SK-N-SH (cell line): ENCODE measurements at regions not wholly inside any gene's neighbourhood (a gene's known extent, or its start where the extent isn't known, plus 50 kb on each side); places are given as distances from the start of the nearest gene placed in this dataset.

Experiments used
- CTCF ChIA-PET: fragments of 300-600, 350-600 bp; formaldehyde crosslinking; extraction: SDS; loops from one replicate; lab custom pipeline; 2021; lab: Yijun Ruan, JAX
- POLR2A ChIA-PET: fragments of 350-600 bp; sonication (Branson Sonifier 250); formaldehyde crosslinking; extraction: SDS; loops from one replicate; lab custom pipeline; 2020; ENCODE audit warnings: antibody characterized with exemption, inconsistent platforms; lab: Yijun Ruan, JAX
- DNase-seq: peaks from one replicate; pipeline ENCODE4 v3.0.0; 2012
- H2AFZ ChIP-seq: fragments of 200-600 bp; sonication (generic); 2 replicates; pipeline ENCODE4 v1.8.1; 2016; ENCODE audit warnings: antibody characterized with exemption, mild to moderate bottlenecking, low read depth
- H3F3A ChIP-seq: fragments of 200-600 bp; sonication (generic); replicated peaks from 2 replicates; pipeline ENCODE3; 2016; ENCODE audit warnings: antibody characterized with exemption, mild to moderate bottlenecking; ENCODE audit not compliant: insufficient read depth
- H3K27ac ChIP-seq, 2 experiments: fragments of 200-500 bp in 1 of 2; fragments of 200-600 bp in 1 of 2; sonication (Bioruptor generic) in 1 of 2; sonication (generic), shearing (Covaris generic) in 1 of 2; 2 replicates each; pipeline versions ENCODE4 v1.5.1 to v1.6.1; 2014 to 2016; ENCODE audit warnings: low read depth in 2 of 2, inconsistent platforms in 1 of 2, low read length in 1 of 2, mild to moderate bottlenecking in 1 of 2, mixed read lengths in 1 of 2
- H3K27me3 ChIP-seq: fragments of 200-600 bp; sonication (generic), shearing (Covaris generic); 2 replicates; pipeline ENCODE4 v1.6.1; 2016; ENCODE audit warnings: mixed run types; ENCODE audit not compliant: insufficient read depth
- H3K36me3 ChIP-seq, 2 experiments: fragments of 200-500 bp in 1 of 2; fragments of 200-600 bp in 1 of 2; sonication (Bioruptor generic) in 1 of 2; sonication (generic) in 1 of 2; replicated peaks in 1 of 2; 2 replicates each; pipeline versions ENCODE3 to v1.5.1; 2014 to 2016; ENCODE audit warnings: low read length in 1 of 2, mild to moderate bottlenecking in 1 of 2; ENCODE audit not compliant: insufficient read depth in 2 of 2, control insufficient read depth in 1 of 2
- H3K4me1 ChIP-seq, 2 experiments: fragments of 200-500 bp in 1 of 2; fragments of 200-600 bp in 1 of 2; sonication (Bioruptor generic) in 1 of 2; sonication (generic), shearing (Covaris generic) in 1 of 2; 2 replicates each; pipeline versions ENCODE4 v1.5.1 to v1.6.1; 2014 to 2016; ENCODE audit warnings: low read depth in 1 of 2, low read length in 1 of 2, mixed run types in 1 of 2; ENCODE audit not compliant: insufficient read depth in 2 of 2, control insufficient read depth in 1 of 2
- H3K4me2 ChIP-seq: fragments of 200-600 bp; sonication (generic), shearing (Covaris generic); 2 replicates; pipeline ENCODE4 v1.6.1; 2017; ENCODE audit warnings: mixed run types
- H3K4me3 ChIP-seq, 2 experiments: fragments of 200-500 bp in 1 of 2; fragments of 200-600 bp in 1 of 2; sonication (Bioruptor generic) in 1 of 2; sonication (generic), shearing (Covaris generic) in 1 of 2; 2 replicates each; pipeline versions ENCODE4 v1.5.1 to v1.8.1; 2014 to 2016; ENCODE audit warnings: low read depth in 2 of 2, inconsistent platforms in 1 of 2, low read length in 1 of 2, mild to moderate bottlenecking in 1 of 2, mixed read lengths in 1 of 2, moderate library complexity in 1 of 2
- H3K79me2 ChIP-seq: fragments of 200-600 bp; sonication (generic); 2 replicates; pipeline ENCODE4 v1.8.1; 2017; ENCODE audit warnings: mild to moderate bottlenecking; ENCODE audit not compliant: insufficient read depth
- H3K9ac ChIP-seq: fragments of 200-600 bp; sonication (generic); 2 replicates; pipeline ENCODE4 v1.6.1; 2017; ENCODE audit warnings: mixed run types
- H3K9me2 ChIP-seq: fragments of 200-600 bp; sonication (generic); 2 replicates; pipeline ENCODE4 v1.6.1; 2017; ENCODE audit warnings: mixed run types
- H3K9me3 ChIP-seq: fragments of 200-600 bp; sonication (generic); 2 replicates; pipeline ENCODE4 v1.6.1; 2017; ENCODE audit warnings: mixed run types, mild to moderate bottlenecking, moderate library complexity
- H4K20me1 ChIP-seq: fragments of 200-600 bp; sonication (generic); 2 replicates; pipeline ENCODE4 v1.6.1; 2017; ENCODE audit warnings: mild to moderate bottlenecking, mixed run types; ENCODE audit not compliant: insufficient read depth
- EP300 ChIP-seq, 2 experiments: IDR thresholded peaks; 2 replicates each; pipeline versions ENCODE4 v1.4.0 to v1.6.1; 2012; ENCODE audit warnings: borderline replicate concordance in 1 of 2, low read depth in 1 of 2, low read length in 1 of 2
- EZH2phosphoT487 ChIP-seq: fragments of 200-600 bp; sonication (generic); IDR thresholded peaks from 2 replicates; pipeline ENCODE4 v1.6.1; 2017; ENCODE audit warnings: low read depth, mixed run types, mild to moderate bottlenecking, antibody characterized with exemption, moderate library complexity, borderline replicate concordance
- FOSL2 ChIP-seq: IDR thresholded peaks from 2 replicates; pipeline ENCODE4 v1.4.0; 2012; ENCODE audit warnings: low read depth, mild to moderate bottlenecking, moderate library complexity, borderline replicate concordance
- FOXJ3 ChIP-seq: sonication (generic); formaldehyde crosslinking; IDR thresholded peaks from 2 replicates; pipeline ENCODE4 v1.5.1; 2020; ENCODE audit warnings: mild to moderate bottlenecking, missing genetic modification reagents
- GATA2 ChIP-seq: sonication (generic); formaldehyde crosslinking; IDR thresholded peaks from 2 replicates; pipeline ENCODE4 v1.5.0; 2020; ENCODE audit warnings: mild to moderate bottlenecking, missing genetic modification reagents
- JUND ChIP-seq: IDR thresholded peaks from 2 replicates; pipeline ENCODE4 v1.4.0; 2012
- NFIC ChIP-seq: IDR thresholded peaks from 2 replicates; pipeline ENCODE4 v1.4.0; 2012; ENCODE audit warnings: borderline replicate concordance
- TCF12 ChIP-seq: IDR thresholded peaks from 2 replicates; pipeline ENCODE4 v1.4.0; 2012
- TEAD4 ChIP-seq: IDR thresholded peaks from 2 replicates; pipeline ENCODE4 v1.4.0; 2012; ENCODE audit warnings: mild to moderate bottlenecking, borderline replicate concordance; ENCODE audit not compliant: insufficient read depth
- YY1 ChIP-seq: IDR thresholded peaks from 2 replicates; pipeline ENCODE4 v1.4.0; 2012; ENCODE audit warnings: low read depth, mild to moderate bottlenecking
- WGBS: methylation state at CpG from one replicate; pipeline ENCODE4 v1.1.6; 2017; ENCODE audit warnings: low lambda C conversion rate; 5-methylcytosine and 5-hydroxymethylcytosine counted together
- TF ChIP-seq, protein P1 (sequence below): IDR thresholded peaks from 2 replicates; pipeline ENCODE4 v1.4.0; 2012; ENCODE audit warnings: low read depth
- TF ChIP-seq, protein P2 (sequence below): fragments of 200-600 bp; sonication (generic); IDR thresholded peaks from 2 replicates; pipeline ENCODE4 v1.6.1; 2017; ENCODE audit warnings: antibody characterized with exemption, mild to moderate bottlenecking, moderate library complexity
- TF ChIP-seq, protein P3 (sequence below): IDR thresholded peaks from 2 replicates; pipeline ENCODE4; 2012

DNA sequence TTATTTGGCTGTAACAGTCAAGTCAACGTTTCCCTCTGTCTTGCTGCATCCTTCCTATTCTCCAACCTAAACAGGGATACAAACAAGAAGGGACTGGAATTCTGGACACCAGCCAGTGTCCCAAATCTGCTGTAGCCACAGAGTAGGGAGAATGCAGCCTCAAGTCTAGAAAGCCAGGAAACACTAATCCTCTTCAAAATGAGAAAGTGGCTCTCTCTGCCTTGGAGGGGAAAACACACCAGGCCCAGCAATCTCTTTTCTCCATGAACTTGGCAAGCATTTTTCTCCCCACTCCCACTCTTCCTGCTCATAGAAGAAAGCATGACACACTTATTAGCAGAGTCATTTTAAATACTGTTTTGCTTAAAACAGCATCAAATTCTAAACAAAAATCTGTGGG lies 781.7 kb downstream of the SQOR start:
- Histone ChIP-seq H3K9ac (no peak overlapping the region), H3K27me3 (no peaks in the 10 kb centered on the region), H2AFZ (0 out of 2 replicates have a peak overlapping the region, but pooled peaks have one; percentile 49), H3K36me3 (no peaks in the 10 kb centered on the region), H3K4me3 (no peak overlapping the region), H3K4me2 (no peak overlapping the region), H3K27ac (no peak overlapping the region), H4K20me1 (no peaks in the 10 kb centered on the region), H3F3A (no peaks in the 10 kb centered on the region), H3K79me2 (no peaks in the 10 kb centered on the region), H3K9me2 (no peaks in the 10 kb centered on the region), H3K4me1 (0 out of 4 replicates have a peak, but pooled peaks cover 0 to 9% of the 10 kb centered on the region in 2 experiments), H3K9me3 (no peaks in the 10 kb centered on the region)
- TF ChIP-seq YY1, result no peak
- TF ChIP-seq, protein P1, sequence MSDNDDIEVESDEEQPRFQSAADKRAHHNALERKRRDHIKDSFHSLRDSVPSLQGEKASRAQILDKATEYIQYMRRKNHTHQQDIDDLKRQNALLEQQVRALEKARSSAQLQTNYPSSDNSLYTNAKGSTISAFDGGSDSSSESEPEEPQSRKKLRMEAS, result no peak
- no peak for TF ChIP-seq JUND
- TF ChIP-seq TCF12, result no peak
- TF ChIP-seq, protein P2, sequence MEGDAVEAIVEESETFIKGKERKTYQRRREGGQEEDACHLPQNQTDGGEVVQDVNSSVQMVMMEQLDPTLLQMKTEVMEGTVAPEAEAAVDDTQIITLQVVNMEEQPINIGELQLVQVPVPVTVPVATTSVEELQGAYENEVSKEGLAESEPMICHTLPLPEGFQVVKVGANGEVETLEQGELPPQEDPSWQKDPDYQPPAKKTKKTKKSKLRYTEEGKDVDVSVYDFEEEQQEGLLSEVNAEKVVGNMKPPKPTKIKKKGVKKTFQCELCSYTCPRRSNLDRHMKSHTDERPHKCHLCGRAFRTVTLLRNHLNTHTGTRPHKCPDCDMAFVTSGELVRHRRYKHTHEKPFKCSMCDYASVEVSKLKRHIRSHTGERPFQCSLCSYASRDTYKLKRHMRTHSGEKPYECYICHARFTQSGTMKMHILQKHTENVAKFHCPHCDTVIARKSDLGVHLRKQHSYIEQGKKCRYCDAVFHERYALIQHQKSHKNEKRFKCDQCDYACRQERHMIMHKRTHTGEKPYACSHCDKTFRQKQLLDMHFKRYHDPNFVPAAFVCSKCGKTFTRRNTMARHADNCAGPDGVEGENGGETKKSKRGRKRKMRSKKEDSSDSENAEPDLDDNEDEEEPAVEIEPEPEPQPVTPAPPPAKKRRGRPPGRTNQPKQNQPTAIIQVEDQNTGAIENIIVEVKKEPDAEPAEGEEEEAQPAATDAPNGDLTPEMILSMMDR, result no peak
- TF ChIP-seq GATA2 (CRISPR knock-in tag), result no peak
- TF ChIP-seq, protein P3, sequence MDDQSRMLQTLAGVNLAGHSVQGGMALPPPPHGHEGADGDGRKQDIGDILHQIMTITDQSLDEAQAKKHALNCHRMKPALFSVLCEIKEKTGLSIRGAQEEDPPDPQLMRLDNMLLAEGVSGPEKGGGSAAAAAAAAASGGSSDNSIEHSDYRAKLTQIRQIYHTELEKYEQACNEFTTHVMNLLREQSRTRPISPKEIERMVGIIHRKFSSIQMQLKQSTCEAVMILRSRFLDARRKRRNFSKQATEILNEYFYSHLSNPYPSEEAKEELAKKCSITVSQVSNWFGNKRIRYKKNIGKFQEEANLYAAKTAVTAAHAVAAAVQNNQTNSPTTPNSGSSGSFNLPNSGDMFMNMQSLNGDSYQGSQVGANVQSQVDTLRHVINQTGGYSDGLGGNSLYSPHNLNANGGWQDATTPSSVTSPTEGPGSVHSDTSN, result no peak
- TF ChIP-seq FOXJ3 (CRISPR knock-in tag), result no peak
- no peak for TF ChIP-seq EZH2phosphoT487
- POLR2A ChIA-PET, result no interaction called here
- no peak for DNase-seq
- CTCF ChIA-PET, result no interaction called here
- WGBS, result 15% methylated on average over 1 of the region's 1 CpG

DNA sequence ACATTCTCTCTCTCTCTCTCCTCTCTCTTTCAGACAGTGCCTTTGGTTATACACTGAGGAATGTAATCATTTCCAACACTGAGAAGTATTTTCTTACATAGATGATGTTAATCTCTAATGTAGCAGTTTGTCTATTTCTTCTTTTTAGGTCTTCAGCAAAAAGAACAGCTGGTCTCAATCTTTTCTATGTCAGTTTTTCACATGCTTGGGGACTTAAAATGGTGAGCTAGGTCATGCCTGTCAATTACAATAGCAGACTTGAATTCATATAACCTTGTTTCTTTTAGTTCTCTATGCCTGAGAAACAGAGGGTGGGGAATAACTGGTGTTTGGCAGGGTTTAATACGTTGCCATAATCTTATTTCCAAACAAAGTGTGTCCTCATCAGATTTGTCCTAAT lies 786.2 kb downstream of the SQOR start:
- H3K79me2 ChIP-seq, result no peaks in the 10 kb centered on the region
- 19% methylated on average over 1 of the region's 1 CpG for WGBS
- CTCF ChIA-PET, result no interaction called here
- H3K9ac ChIP-seq, result no peak overlapping the region
- no peak for DNase-seq
- H3K4me1 ChIP-seq, result 0 out of 4 replicates have a peak, but pooled peaks cover 0 to 5% of the 10 kb centered on the region in 2 experiments
- H3K4me3 ChIP-seq, result no peak overlapping the region
- no peaks in the 10 kb centered on the region for H3K9me3 ChIP-seq
- no peaks in the 10 kb centered on the region for H4K20me1 ChIP-seq
- H2AFZ ChIP-seq, result no peak overlapping the region
- H3F3A ChIP-seq, result no peaks in the 10 kb centered on the region
- H3K27me3 ChIP-seq, result no peaks in the 10 kb centered on the region
- no peak overlapping the region for H3K27ac ChIP-seq
- H3K9me2 ChIP-seq, result no peaks in the 10 kb centered on the region
- POLR2A ChIA-PET, result no interaction called here
- no peaks in the 10 kb centered on the region for H3K36me3 ChIP-seq
- H3K4me2 ChIP-seq, result no peak overlapping the region
- TF ChIP-seq FOSL2, result no peak
- TF ChIP-seq NFIC, result no peak
- TF ChIP-seq TEAD4, result no peak
- TF ChIP-seq FOXJ3 (CRISPR knock-in tag), result no peak
- no peak for TF ChIP-seq EP300 (IDR thresholded peaks at IDR 0.05; ENCODE audit: borderline replicate concordance in 1 of 2, low read depth in 1 of 2, low read length in 1 of 2)
